HUES6 (cell line): ENCODE measurements at regions not wholly inside any gene's neighbourhood (a gene's known extent, or its start where the extent isn't known, plus 50 kb on each side); places are given as distances from the start of the nearest gene placed in this dataset.

Source experiments
- H3K27ac ChIP-seq: 2 replicates; pipeline ENCODE4 v1.7.0; 2013; ENCODE audit warnings: low read depth, mild to moderate bottlenecking, low read length, inconsistent platforms
- H3K27me3 ChIP-seq: 2 replicates; pipeline ENCODE4 v1.6.1; 2013; ENCODE audit warnings: low read length; ENCODE audit not compliant: control insufficient read depth, insufficient read depth
- H3K36me3 ChIP-seq: 2 replicates; pipeline ENCODE4 v1.6.1; 2013; ENCODE audit warnings: low read length; ENCODE audit not compliant: control insufficient read depth, insufficient read depth
- H3K4me1 ChIP-seq: 2 replicates; pipeline ENCODE4 v1.6.1; 2013; ENCODE audit warnings: low read length; ENCODE audit not compliant: control insufficient read depth, insufficient read depth
- H3K4me3 ChIP-seq: 2 replicates; pipeline ENCODE4 v1.5.1; 2013; ENCODE audit warnings: low read depth, low read length
- H3K9ac ChIP-seq: one replicate; pipeline ENCODE4 v1.6.1; 2013; ENCODE audit warnings: mild to moderate bottlenecking, low read length
- H3K9me3 ChIP-seq: 2 replicates; pipeline ENCODE4 v1.6.1; 2013; ENCODE audit warnings: low read depth, low read length; ENCODE audit not compliant: control insufficient read depth, insufficient read depth

GRCh38 chr1:181863736-181864135 is 197.8 kb downstream of the ZNF648 start:
- no peak overlapping the region for H3K9ac ChIP-seq
- H3K9me3 ChIP-seq = peaks cover 13% of the 10 kb centered on the region
- H3K27ac ChIP-seq = no peak overlapping the region
- H3K27me3 ChIP-seq = no peaks in the 10 kb centered on the region
- H3K4me1 ChIP-seq = no peaks in the 10 kb centered on the region
- no peaks in the 10 kb centered on the region for H3K36me3 ChIP-seq
- H3K4me3 ChIP-seq = no peak overlapping the region

DNA sequence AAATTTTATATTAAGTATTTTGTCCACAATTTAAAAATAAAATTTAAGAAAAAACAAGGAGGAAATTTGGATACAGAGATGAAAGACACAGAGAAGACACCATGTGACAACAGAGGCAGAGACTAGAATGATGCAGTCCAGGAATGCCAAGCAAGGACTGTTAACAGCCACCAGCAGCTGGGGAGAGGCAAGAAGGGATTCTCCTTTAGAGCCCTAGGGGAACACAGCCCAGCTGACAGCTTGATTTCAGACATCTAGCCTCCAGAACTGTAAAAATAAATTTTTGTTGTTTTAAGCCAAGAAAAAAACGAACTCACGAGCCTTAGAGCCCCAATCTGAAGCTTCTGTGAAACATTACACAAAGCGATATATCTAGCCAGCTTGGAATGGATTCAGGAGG is 198.5 kb downstream of the ZNF648 start:
- Histone ChIP-seq H3K4me1 (no peaks in the 10 kb centered on the region), H3K4me3 (no peak overlapping the region), H3K9ac (no peak overlapping the region), H3K27me3 (no peaks in the 10 kb centered on the region), H3K36me3 (no peaks in the 10 kb centered on the region), H3K27ac (no peak overlapping the region), H3K9me3 (peaks cover 13% of the 10 kb centered on the region)

GRCh38 chr1:181858135-181858534 is 203.4 kb downstream of the ZNF648 start:
- Histone ChIP-seq H3K27me3 (no peaks in the 10 kb centered on the region), H3K4me1 (no peaks in the 10 kb centered on the region), H3K9me3 (peaks cover 13% of the 10 kb centered on the region), H3K36me3 (no peaks in the 10 kb centered on the region), H3K27ac (no peak overlapping the region), H3K9ac (no peak overlapping the region), H3K4me3 (no peak overlapping the region)
